Upper lobe of left lung (tissue), 4 donors: ENCODE measurements at regions not wholly inside any gene's neighbourhood (a gene's known extent, or its start where the extent isn't known, plus 50 kb on each side); places are given as distances from the start of the nearest gene placed in this dataset.

Experiments used
- CTCF ChIP-seq, 6 experiments: fragments of 450-650 bp in 4 of 6; fragments of 200-600 bp in 2 of 6; sonication (generic) in 2 of 6; IDR thresholded peaks; one replicate each; pipeline ENCODE4 v1.5.1; 2016 to 2019; ENCODE audit warnings: antibody characterized with exemption in 6 of 6
- EP300 ChIP-seq, 4 donors: sonication (generic); formaldehyde crosslinking; IDR thresholded peaks; one replicate each; pipeline ENCODE4 v1.5.1; 2017; ENCODE audit warnings: antibody characterized with exemption in 4 of 4, control low read depth in 2 of 4
- POLR2A ChIP-seq, 4 donors: fragments of 450-650 bp; IDR thresholded peaks; one replicate each; pipeline ENCODE4 v1.5.1; 2016 to 2017; ENCODE audit warnings: antibody characterized with exemption in 4 of 4, mild to moderate bottlenecking in 2 of 4
- POLR2AphosphoS5 ChIP-seq, 2 donors: sonication (generic); formaldehyde crosslinking; IDR thresholded peaks; one replicate each; pipeline ENCODE4 v1.5.1; 2017; ENCODE audit warnings: antibody characterized with exemption in 2 of 2

- no peak for TF ChIP-seq POLR2AphosphoS5 (IDR thresholded peaks at IDR 0.05)
- no peak for TF ChIP-seq CTCF (IDR thresholded peaks at IDR 0.05)
- no peak for TF ChIP-seq POLR2A (IDR thresholded peaks at IDR 0.05)
- no peak for TF ChIP-seq EP300 (IDR thresholded peaks at IDR 0.05)
Measured at GRCh38 chr22:44396021-44396726, 83.4 kb upstream of the SHISAL1 start.
